ENCODE measurements at regions not wholly inside any gene's neighbourhood (a gene's known extent, or its start where the extent isn't known, plus 50 kb on each side); places are given as distances from the start of the nearest gene placed in this dataset.

DNA sequence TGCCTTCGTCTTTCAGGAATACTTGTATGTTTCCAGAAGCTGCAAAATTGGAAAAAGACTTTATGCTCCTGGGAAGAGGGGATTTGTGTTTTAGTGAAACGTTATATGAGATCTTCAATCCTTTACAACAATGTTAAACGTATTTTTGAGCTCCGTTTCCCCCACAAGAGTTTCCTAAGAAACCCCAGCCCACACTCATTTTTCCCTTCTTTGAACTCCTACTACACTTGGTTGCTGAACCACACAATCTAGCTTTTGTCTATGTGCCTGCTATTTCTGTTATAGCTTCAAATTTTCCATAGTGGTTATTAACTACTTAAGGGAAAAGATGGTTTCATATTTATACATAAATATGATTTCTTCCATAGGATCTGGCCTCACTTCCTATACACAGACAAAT lies 238.6 kb upstream of the ACTBL2 start:
- Histone ChIP-seq H3K4me3 (no peak overlapping the region), H3K4me1 (no peaks in the 10 kb centered on the region), H3K27ac (no peak overlapping the region), H3K36me3 (no peaks in the 10 kb centered on the region), H3K27me3 (replicated peaks in 1 of 7) (no peaks in the 10 kb centered on the region), H3K9me3 (no peaks in the 10 kb centered on the region)
- TF ChIP-seq POLR2AphosphoS5 (IDR thresholded peaks at IDR 0.05) (no peak), CTCF (IDR thresholded peaks at IDR 0.05 in 8 of 11, conservative IDR thresholded peaks at IDR 0.05 in 3 of 11) (no peak), POLR2A (IDR thresholded peaks at IDR 0.05) (no peak)
- no peak for DNase-seq
- intact Hi-C loops (cut with DNase I; ENCODE audit: low total_unique reads), result no loop called here
- 61 to 74% (median 71%) methylated on average over 4 of the region's 4 CpGs for WGBS, 5 donors

- no peak overlapping the region for H3K4me3 ChIP-seq
- no peak for DNase-seq
- no peaks in the 10 kb centered on the region for H3K4me1 ChIP-seq
- WGBS, 5 donors, result 75 to 87% (median 84%) methylated on average over 4 of the region's 4 CpGs
- intact Hi-C loops (cut with DNase I; ENCODE audit: low total_unique reads), result no loop called here
- no peak overlapping the region for H3K27ac ChIP-seq
- H3K27me3 ChIP-seq (replicated peaks in 1 of 7), result no peaks in the 10 kb centered on the region
- no peaks in the 10 kb centered on the region for H3K36me3 ChIP-seq
- TF ChIP-seq POLR2A (IDR thresholded peaks at IDR 0.05) (no peak), CTCF (IDR thresholded peaks at IDR 0.05 in 8 of 11, conservative IDR thresholded peaks at IDR 0.05 in 3 of 11) (no peak), POLR2AphosphoS5 (IDR thresholded peaks at IDR 0.05) (no peak)
- H3K9me3 ChIP-seq, result no peaks in the 10 kb centered on the region
These were observed 238.0 kb upstream of the ACTBL2 start for GRCh38 chr5:57720656-57721055.

- Histone ChIP-seq H3K27ac (no peak overlapping the region), H3K9me3 (no peaks in the 10 kb centered on the region), H3K4me1 (no peaks in the 10 kb centered on the region), H3K4me3 (no peak overlapping the region), H3K27me3 (replicated peaks in 1 of 7) (no peaks in the 10 kb centered on the region), H3K36me3 (no peaks in the 10 kb centered on the region)
- no peak for DNase-seq
- intact Hi-C loops (cut with DNase I; ENCODE audit: low total_unique reads), result no loop called here
- no peak for TF ChIP-seq POLR2AphosphoS5 (IDR thresholded peaks at IDR 0.05)
- no peak for TF ChIP-seq CTCF (IDR thresholded peaks at IDR 0.05 in 8 of 11, conservative IDR thresholded peaks at IDR 0.05 in 3 of 11)
- no peak for TF ChIP-seq POLR2A (IDR thresholded peaks at IDR 0.05)
- 62 to 93% (median 82%) methylated on average over 1 of the region's 1 CpG for WGBS, 5 donors
These were observed 236.6 kb upstream of the ACTBL2 start for GRCh38 chr5:57719216-57719615.

DNA sequence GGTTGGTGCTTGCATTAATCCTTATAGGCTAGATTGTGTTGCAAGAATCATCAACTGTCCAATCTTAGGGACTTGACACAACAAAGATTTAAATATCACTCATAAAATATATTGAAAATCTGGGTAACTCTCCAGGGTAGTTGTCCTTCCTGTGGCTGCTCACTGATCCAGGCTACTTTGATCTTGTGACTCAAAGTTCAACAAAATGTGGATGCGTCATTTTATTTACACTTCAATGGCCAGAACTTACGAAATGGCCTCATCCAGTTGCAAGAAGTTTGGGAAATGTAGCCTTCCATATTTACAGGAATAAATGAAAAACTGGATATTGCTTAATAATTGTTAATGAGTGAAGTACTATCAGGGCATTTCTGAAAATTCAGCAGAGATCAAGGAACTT lies 235.5 kb upstream of the ACTBL2 start:
- no peak for TF ChIP-seq POLR2A (IDR thresholded peaks at IDR 0.05)
- TF ChIP-seq CTCF (IDR thresholded peaks at IDR 0.05 in 8 of 11, conservative IDR thresholded peaks at IDR 0.05 in 3 of 11), result no peak
- no peak for TF ChIP-seq POLR2AphosphoS5 (IDR thresholded peaks at IDR 0.05)
- Histone ChIP-seq H3K27ac (no peak overlapping the region), H3K27me3 (replicated peaks in 1 of 7) (no peaks in the 10 kb centered on the region), H3K9me3 (peaks cover 0 to 6% (median 0%) of the 10 kb centered on the region in 8 donors), H3K4me1 (no peaks in the 10 kb centered on the region), H3K36me3 (no peaks in the 10 kb centered on the region), H3K4me3 (no peak overlapping the region)
- intact Hi-C loops (cut with DNase I; ENCODE audit: low total_unique reads), result no loop called here
- 32 to 50% (median 35%) methylated on average over 2 of the region's 2 CpGs for WGBS, 5 donors
- no peak for DNase-seq

Data from spleen (tissue), 11 donors.